ENCODE measurements at regions not wholly inside any gene's neighbourhood (a gene's known extent, or its start where the extent isn't known, plus 50 kb on each side); places are given as distances from the start of the nearest gene placed in this dataset.

DNA sequence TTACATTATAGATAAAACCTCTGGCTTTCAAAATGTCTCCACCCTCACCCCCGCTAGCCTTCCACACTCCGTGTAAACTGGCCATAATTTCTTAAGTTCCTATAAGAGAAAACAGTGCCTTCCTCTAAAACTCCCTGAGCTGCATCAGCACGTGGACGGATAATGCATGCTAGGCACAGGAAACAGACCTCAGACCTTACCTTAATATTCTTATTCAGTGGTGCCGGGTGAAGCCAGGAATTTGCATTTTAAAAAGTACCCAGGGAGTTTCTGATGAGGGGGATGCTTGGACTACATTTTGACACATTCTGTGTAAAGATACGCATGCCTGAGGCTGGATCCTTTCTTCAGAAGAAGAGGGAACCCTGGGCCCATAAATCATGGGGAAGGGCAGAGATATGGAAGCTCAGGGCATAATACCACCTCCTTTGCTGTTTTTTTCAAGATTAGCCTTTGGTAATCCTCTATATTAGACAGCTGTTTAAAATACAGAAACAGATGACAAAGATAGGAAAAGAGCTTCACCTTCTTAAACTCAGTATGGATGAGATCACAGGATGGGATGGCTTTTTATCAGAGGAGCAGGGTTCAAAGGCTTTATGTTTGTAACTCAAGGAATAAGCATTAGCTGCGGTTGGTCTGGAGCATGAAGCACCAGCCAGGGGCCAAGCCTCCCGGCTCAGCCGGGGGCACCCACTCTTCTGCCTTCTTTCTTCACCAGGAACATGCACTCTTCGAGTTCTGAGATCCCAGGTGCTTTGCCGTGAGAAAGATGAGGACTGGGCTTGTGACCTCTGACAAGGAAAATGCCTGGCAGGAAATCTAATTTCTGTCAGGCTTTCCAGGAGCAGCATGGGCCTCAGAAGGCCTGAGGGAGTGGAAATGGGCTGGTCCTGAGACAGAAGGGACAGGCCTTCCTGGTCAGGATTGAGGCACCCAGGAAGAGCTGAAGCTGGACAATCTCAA lies 218.1 kb upstream of the SOX4 start:
- no peak for DNase-seq (ENCODE audit: insufficient read length, low spot score)
- no peak for FAIRE-seq

DNA sequence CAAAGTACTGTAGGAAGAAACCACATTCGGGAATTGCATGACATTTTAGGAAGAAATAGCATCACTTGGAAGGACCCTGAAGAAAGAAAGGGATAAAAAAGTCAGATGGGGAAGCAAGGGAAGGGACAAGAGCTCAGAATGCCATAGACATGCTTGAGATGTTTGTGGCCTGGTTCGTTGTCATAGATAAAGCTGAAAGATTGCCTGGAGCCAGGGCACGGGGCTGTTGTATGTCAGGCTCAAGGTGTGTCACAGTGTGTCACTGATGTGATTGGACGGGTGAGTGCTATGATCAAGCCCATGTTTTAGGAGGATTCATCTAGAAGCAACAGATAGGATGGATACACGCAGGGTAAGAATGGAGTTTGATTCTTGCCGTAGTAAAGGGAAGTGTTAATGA lies 216.2 kb upstream of the SOX4 start:
- FAIRE-seq (no peak), DNase-seq (ENCODE audit: insufficient read length, low spot score) (no peak)

- DNase-seq (ENCODE audit: insufficient read length, low spot score): no peak
- FAIRE-seq: no peak
Observed at GRCh38 chr6:21381331-21381963, 212.1 kb upstream of the SOX4 start.

- no peak for FAIRE-seq
Observed at GRCh38 chr6:21382821-21383449, 210.6 kb upstream of the SOX4 start.

DNA sequence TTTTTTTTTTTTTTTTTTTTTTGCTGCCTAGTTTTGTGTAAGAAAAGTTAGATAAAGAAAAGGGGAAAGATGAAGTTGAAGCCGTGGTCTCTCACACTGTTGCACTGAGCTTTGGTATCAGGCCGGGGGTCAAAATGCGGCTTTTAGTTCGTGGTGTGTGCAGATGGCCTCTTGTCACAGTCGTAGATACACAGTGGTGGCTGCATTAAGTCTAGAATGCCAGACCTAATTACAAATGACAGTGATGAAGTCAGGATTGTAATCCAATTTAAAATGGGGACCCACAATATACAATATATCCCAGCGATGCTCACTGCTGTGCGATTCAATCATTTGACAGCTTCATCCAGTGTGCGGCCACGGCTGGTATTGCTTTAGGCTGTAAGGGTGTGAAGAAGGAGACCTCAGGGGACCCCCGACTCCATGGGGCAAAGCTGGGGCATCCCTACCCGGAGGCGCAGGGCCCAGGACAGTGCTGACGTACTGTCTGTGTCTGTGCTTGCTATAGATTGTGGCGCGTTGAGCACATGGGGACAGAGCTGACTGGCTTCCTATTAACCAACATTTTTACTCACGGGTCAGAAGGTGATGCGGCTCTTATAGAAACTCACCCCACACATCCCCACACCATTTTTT lies 210.0 kb upstream of the SOX4 start:
- FAIRE-seq (no peak), DNase-seq (ENCODE audit: insufficient read length, low spot score) (no peak)

More at GRCh38 chr6:21382821-21383449, 210.6 kb upstream of the SOX4 start:
- no peak for DNase-seq (ENCODE audit: insufficient read length, low spot score)

GRCh38 chr6:21384216-21384615 lies 209.3 kb upstream of the SOX4 start:
- no peak for FAIRE-seq
- no peak for DNase-seq (ENCODE audit: insufficient read length, low spot score)

GRCh38 chr6:21386744-21387143 lies 206.8 kb upstream of the SOX4 start:
- no peak for FAIRE-seq
- no peak for DNase-seq (ENCODE audit: insufficient read length, low spot score)

- no peak for FAIRE-seq
- DNase-seq (ENCODE audit: insufficient read length, low spot score): no peak
Observed at GRCh38 chr6:21390532-21391213, 202.9 kb upstream of the SOX4 start.

GRCh38 chr6:21392177-21392576 lies 201.4 kb upstream of the SOX4 start:
- FAIRE-seq: no peak
- DNase-seq (ENCODE audit: insufficient read length, low spot score): no peak

GRCh38 chr6:21393441-21394165 lies 199.9 kb upstream of the SOX4 start:
- no peak for FAIRE-seq
- no peak for DNase-seq (ENCODE audit: insufficient read length, low spot score)

GRCh38 chr6:21395121-21395520 lies 198.4 kb upstream of the SOX4 start:
- DNase-seq (ENCODE audit: insufficient read length, low spot score): no peak
- no peak for FAIRE-seq

DNA sequence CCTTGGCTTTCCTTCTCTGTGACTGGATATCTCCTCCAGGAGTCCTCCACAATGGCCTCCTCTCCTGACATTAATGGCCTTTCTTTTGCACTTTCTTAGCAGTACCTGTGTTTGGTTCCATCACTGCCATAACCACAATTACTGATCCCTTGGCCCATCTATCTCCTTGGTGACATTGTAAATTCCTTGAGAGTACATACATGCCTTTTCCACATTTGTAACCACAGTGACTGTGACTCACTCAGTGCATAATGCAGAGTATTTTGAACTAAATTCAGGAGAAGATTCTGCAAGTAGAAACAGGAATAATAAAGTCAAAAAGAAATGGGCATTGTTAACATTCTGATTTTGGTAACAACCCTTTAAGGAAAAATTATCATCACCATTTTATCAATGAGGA lies 197.2 kb upstream of the SOX4 start:
- DNase-seq (ENCODE audit: insufficient read length, low spot score): no peak
- no peak for FAIRE-seq

DNA sequence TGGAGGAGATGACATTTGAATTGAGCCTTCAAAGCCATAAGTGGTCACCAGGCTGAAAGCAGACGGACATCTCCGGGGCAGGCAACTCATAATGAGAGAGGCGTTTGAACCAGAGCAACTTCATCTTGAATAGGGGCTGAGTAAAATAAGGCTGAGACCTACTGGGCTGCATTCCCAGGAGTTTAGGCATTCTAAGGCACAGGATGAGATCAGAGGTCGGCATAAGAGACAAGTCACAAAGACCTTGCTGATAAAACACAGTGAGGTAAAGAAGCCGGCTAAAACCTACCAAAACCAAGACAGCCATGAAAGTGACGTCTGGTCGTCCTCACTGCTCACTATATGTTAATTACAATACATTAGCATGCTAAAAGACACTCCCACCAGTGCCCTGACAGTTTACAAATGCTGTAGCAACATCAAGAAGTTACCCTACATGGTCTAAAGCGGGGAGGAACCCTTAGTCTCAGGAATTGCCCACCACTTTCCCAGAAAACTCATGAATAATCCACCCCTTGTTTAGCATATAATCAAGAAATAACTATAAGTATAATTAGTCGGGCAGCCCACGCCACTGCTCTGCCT lies 194.7 kb upstream of the SOX4 start:
- DNase-seq (ENCODE audit: insufficient read length, low spot score) (no peak), FAIRE-seq (no peak)

DNA sequence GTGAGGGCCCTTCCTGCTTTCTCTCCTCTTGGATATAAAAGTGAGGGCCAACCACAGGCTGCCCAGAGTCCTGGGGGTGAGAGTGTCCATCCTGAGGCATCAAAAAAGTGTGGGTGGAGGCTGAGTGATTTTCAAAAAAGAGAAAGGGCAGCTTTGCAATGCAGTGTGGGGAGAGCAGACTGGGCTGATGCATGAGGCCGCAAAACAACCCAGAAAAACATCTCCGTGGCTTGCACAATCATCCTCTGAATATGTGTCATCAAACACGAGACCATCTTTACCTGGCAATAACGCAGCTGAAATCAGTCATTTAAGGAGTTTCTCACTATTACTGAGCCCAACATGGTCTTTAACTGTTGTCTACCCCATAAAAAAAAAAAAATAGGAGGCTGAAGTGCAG lies 191.2 kb upstream of the SOX4 start:
- FAIRE-seq: no peak

GRCh38 chr6:21404577-21404976 lies 189.0 kb upstream of the SOX4 start:
- no peak for DNase-seq (ENCODE audit: insufficient read length, low spot score)
- FAIRE-seq: no peak

More for the DNA sequence above, 191.2 kb upstream of the SOX4 start:
- DNase-seq (ENCODE audit: insufficient read length, low spot score): no peak

DNA sequence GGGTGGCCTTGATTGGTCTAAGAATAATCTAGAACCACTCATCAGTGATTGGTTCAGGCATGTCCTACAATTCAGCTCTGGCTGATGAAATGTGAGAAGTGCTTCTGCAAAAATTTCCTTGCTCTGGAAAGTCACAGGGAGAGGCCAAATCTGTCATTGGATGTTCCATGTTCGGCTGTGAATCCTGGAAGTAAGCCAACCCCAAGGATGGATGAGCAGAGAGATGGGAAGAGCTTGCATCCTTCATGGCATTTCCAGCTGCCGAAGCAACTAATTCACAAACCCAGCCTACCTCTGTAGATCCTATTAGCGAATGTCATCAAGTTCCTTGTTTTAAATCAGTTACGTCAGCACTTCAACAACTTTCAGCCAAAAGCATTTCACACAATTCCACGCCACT lies 187.2 kb upstream of the SOX4 start:
- no peak for DNase-seq (ENCODE audit: insufficient read length, low spot score)
- FAIRE-seq: no peak

GRCh38 chr6:21409231-21409630 lies 184.3 kb upstream of the SOX4 start:
- DNase-seq (ENCODE audit: insufficient read length, low spot score) (no peak), FAIRE-seq (no peak)

DNA sequence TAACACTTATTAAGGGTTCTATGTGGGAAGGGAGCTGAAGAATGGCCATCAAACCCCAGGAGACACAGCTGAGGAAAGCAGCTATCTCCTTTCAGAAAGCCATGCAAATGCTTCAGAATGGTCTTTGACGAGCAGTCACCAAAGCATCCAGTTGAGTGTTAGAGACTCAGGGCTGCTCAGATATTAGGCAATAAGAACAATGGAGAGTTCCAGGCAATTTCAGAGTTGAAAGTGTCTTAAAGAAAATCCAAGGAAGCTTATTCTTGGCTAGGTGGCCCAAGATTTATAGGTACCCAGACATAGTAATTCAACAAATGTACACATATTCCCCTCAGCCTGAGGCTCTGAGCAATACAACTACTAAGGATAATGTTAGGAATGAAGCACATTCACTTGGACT lies 180.1 kb upstream of the SOX4 start:
- DNase-seq (ENCODE audit: insufficient read length, low spot score) (no peak), FAIRE-seq (no peak)

- no peak for FAIRE-seq
- no peak for DNase-seq (ENCODE audit: insufficient read length, low spot score)
Observed at GRCh38 chr6:21414065-21414464, 179.5 kb upstream of the SOX4 start.
